ENCODE measurements at regions not wholly inside any gene's neighbourhood (a gene's known extent, or its start where the extent isn't known, plus 50 kb on each side); places are given as distances from the start of the nearest gene placed in this dataset.

DNA sequence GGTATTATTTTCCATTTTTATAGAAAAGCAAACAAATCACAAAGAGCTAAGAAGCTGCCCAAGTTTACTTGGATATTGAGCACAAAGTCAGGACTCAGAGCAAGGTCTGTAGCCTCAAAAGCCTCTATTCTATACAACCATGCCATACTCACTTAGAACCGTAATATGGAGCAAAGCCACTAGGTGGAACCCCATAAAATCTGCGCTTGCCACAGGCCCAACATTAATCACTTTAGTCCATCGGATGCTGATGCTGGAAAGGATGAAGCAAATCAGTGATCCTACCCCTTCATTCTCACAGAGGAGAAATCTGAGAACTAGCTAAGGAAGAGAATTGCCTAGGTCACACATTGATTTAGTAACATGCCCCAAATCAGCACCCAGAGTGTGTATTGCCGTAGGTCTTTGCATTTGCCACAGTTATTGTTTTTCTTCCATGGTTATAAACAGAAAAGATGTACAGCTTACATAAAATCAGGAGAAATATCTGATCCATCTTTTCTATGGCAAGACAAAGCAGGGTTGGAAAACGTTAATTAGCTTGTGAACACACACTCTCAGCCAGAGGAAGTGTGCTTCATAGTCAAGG, 56.7 kb upstream of the RAB38 start:
- TF ChIP-seq, protein P1, sequence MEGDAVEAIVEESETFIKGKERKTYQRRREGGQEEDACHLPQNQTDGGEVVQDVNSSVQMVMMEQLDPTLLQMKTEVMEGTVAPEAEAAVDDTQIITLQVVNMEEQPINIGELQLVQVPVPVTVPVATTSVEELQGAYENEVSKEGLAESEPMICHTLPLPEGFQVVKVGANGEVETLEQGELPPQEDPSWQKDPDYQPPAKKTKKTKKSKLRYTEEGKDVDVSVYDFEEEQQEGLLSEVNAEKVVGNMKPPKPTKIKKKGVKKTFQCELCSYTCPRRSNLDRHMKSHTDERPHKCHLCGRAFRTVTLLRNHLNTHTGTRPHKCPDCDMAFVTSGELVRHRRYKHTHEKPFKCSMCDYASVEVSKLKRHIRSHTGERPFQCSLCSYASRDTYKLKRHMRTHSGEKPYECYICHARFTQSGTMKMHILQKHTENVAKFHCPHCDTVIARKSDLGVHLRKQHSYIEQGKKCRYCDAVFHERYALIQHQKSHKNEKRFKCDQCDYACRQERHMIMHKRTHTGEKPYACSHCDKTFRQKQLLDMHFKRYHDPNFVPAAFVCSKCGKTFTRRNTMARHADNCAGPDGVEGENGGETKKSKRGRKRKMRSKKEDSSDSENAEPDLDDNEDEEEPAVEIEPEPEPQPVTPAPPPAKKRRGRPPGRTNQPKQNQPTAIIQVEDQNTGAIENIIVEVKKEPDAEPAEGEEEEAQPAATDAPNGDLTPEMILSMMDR (IDR thresholded peaks at IDR 0.05; ENCODE audit: low read depth, low read length) = peak; percentile 41
- H3K4me3 ChIP-seq (ENCODE audit: low read depth, low read length) = no peak overlapping the region

DNA sequence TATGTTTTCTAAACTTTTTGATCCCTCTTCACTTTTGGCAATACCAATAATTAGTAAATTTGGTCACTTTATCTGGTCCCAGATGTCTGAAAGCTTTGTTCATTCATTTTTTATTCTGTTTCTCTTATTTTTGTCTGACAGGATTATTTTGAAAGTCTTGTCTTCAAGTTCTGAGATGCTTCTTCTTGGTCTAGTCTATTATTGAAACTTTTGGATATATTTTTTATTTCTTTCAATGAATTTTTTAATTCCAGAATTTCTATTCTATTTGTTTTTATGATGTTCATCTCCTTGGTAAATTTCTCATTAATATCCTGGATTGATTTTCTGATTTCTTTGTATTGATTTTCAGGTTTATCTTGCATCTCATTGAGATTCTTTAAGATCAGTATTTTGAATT, 54.1 kb upstream of the RAB38 start:
- TF ChIP-seq, protein P1 (IDR thresholded peaks at IDR 0.05; ENCODE audit: low read depth, low read length) = no peak
- H3K4me3 ChIP-seq (ENCODE audit: low read depth, low read length) = no peak overlapping the region
